Subcutaneous abdominal adipose tissue (tissue), 5 donors: ENCODE measurements at regions not wholly inside any gene's neighbourhood (a gene's known extent, or its start where the extent isn't known, plus 50 kb on each side); places are given as distances from the start of the nearest gene placed in this dataset.
A peak's percentile ranks its signal among the peaks of the same experiment; 100 is the strongest.
"Not testable (repeated sequence)": the region's sequence is repeated elsewhere in the genome, so short reads cannot be mapped to it uniquely, and the experiment has no call there.

ENCODE experiments used
- H3K27ac ChIP-seq: one replicate; pipeline ENCODE4 v1.7.0; 2013; ENCODE audit warnings: low read depth, mild to moderate bottlenecking, inconsistent platforms, low read length, moderate library complexity
- H3K27me3 ChIP-seq, 5 donors: one replicate each; pipeline ENCODE4 v1.7.0; 2013; ENCODE audit warnings: low read length in 5 of 5, inconsistent platforms in 1 of 5; ENCODE audit not compliant: control insufficient read depth in 5 of 5, insufficient read depth in 4 of 5
- H3K36me3 ChIP-seq, 5 donors: one replicate each; pipeline ENCODE4 v1.7.0; 2013; ENCODE audit warnings: low read length in 5 of 5; ENCODE audit not compliant: control insufficient read depth in 5 of 5, insufficient read depth in 5 of 5
- H3K4me1 ChIP-seq, 5 donors: one replicate each; pipeline ENCODE4 v1.7.0; 2013; ENCODE audit warnings: low read length in 5 of 5, mild to moderate bottlenecking in 3 of 5, moderate library complexity in 1 of 5; ENCODE audit not compliant: control insufficient read depth in 5 of 5, insufficient read depth in 5 of 5
- H3K4me3 ChIP-seq, 5 donors: one replicate each; pipeline ENCODE4 v1.7.0; 2013; ENCODE audit warnings: low read length in 5 of 5, low read depth in 1 of 5
- H3K9ac ChIP-seq, 5 donors: one replicate each; pipeline ENCODE4 v1.7.0; 2013; ENCODE audit warnings: low read length in 5 of 5, mild to moderate bottlenecking in 4 of 5, moderate library complexity in 3 of 5
- H3K9me3 ChIP-seq, 5 donors: one replicate each; pipeline ENCODE4 v1.7.0; 2013; ENCODE audit warnings: low read length in 5 of 5; ENCODE audit not compliant: control insufficient read depth in 5 of 5
- donor health status: healthy.
- donor health status: healthy.
- donor health status: healthy.
- donor health status: healthy.
- donor health status: healthy.

- Histone ChIP-seq H3K4me3 (no peak overlapping the region), H3K9ac (no peak overlapping the region), H3K27ac (peak overlapping the region; percentile 23), H3K36me3 (no peaks in the 10 kb centered on the region), H3K27me3 (no peaks in the 10 kb centered on the region), H3K4me1 (peaks cover 8 to 48% (median 33%) of the 10 kb centered on the region in 5 donors), H3K9me3 (peaks cover 0 to 4% (median 0%) of the 10 kb centered on the region in 5 donors)
These were observed 59.8 kb upstream of the PRR5 start for GRCh38 chr22:44642096-44642644.

GRCh38 chr22:44640618-44641155, 61.3 kb upstream of the PRR5 start:
- Histone ChIP-seq H3K27ac (peak overlapping the region; percentile 92), H3K27me3 (no peaks in the 10 kb centered on the region), H3K36me3 (no peaks in the 10 kb centered on the region), H3K4me1 (peaks cover 8 to 48% (median 33%) of the 10 kb centered on the region in 5 donors), H3K9ac (peak overlapping the region in 4 of 5 donors; percentile 37 to 73 (median 38)), H3K4me3 (no peak overlapping the region), H3K9me3 (peaks cover 0 to 4% (median 0%) of the 10 kb centered on the region in 5 donors)

- Histone ChIP-seq H3K27ac (peak overlapping the region; percentile 92), H3K9ac (peak overlapping the region; percentile 35 to 73 (median 39)), H3K36me3 (no peaks in the 10 kb centered on the region), H3K4me3 (peak overlapping the region in 1 of 5 donors; percentile 19), H3K4me1 (peaks cover 8 to 50% (median 36%) of the 10 kb centered on the region in 5 donors), H3K9me3 (no peaks in the 10 kb centered on the region), H3K27me3 (no peaks in the 10 kb centered on the region)
These were observed 62.0 kb upstream of the PRR5 start for GRCh38 chr22:44639891-44640617.

GRCh38 chr22:44638971-44639760, 62.8 kb upstream of the PRR5 start:
- Histone ChIP-seq H3K9me3 (no peaks in the 10 kb centered on the region), H3K4me3 (peak overlapping the region in 1 of 5 donors; percentile 19), H3K36me3 (no peaks in the 10 kb centered on the region), H3K4me1 (peaks cover 14 to 58% (median 45%) of the 10 kb centered on the region in 5 donors), H3K9ac (peak overlapping the region; percentile 33 to 73 (median 41)), H3K27me3 (no peaks in the 10 kb centered on the region), H3K27ac (peak overlapping the region; percentile 92)

- H3K9ac ChIP-seq, H3K36me3 ChIP-seq, H3K9me3 ChIP-seq, H3K4me3 ChIP-seq, H3K27ac ChIP-seq, H3K27me3 ChIP-seq: not testable (repeated sequence)
- peaks cover 14 to 69% (median 56%) of the 10 kb centered on the region in 5 donors for H3K4me1 ChIP-seq
These were observed 65.3 kb upstream of the PRR5 start for GRCh38 chr22:44636502-44637206.

- not testable (repeated sequence) for H3K27ac ChIP-seq, H3K4me3 ChIP-seq, H3K9ac ChIP-seq, H3K9me3 ChIP-seq, H3K27me3 ChIP-seq, H3K36me3 ChIP-seq
- H3K4me1 ChIP-seq = peaks cover 13 to 60% (median 55%) of the 10 kb centered on the region in 5 donors
These were observed 66.4 kb upstream of the PRR5 start for GRCh38 chr22:44635567-44635966.

GRCh38 chr22:44634426-44635321, 67.3 kb upstream of the PRR5 start:
- H3K9me3 ChIP-seq = peaks cover 0 to 16% (median 5%) of the 10 kb centered on the region in 5 donors
- H3K4me1 ChIP-seq = peaks cover 12 to 51% (median 46%) of the 10 kb centered on the region in 5 donors
- peak overlapping the region; percentile 42 for H3K27ac ChIP-seq
- no peaks in the 10 kb centered on the region for H3K27me3 ChIP-seq
- peak overlapping the region in 1 of 5 donors; percentile 1 for H3K4me3 ChIP-seq
- peak overlapping the region in 1 of 5 donors; percentile 22 for H3K9ac ChIP-seq
- H3K36me3 ChIP-seq = no peaks in the 10 kb centered on the region

GRCh38 chr22:44633647-44634046, 68.4 kb upstream of the PRR5 start:
- no peaks in the 10 kb centered on the region for H3K36me3 ChIP-seq
- H3K27me3 ChIP-seq = no peaks in the 10 kb centered on the region
- H3K4me3 ChIP-seq = no peak overlapping the region
- peaks cover 0 to 16% (median 5%) of the 10 kb centered on the region in 5 donors for H3K9me3 ChIP-seq
- H3K9ac ChIP-seq = no peak overlapping the region
- no peak overlapping the region for H3K27ac ChIP-seq
- peaks cover 9 to 40% (median 35%) of the 10 kb centered on the region in 5 donors for H3K4me1 ChIP-seq
